Epithelial cell of esophagus (primary cell): ENCODE measurements at regions not wholly inside any gene's neighbourhood (a gene's known extent, or its start where the extent isn't known, plus 50 kb on each side); places are given as distances from the start of the nearest gene placed in this dataset.
A peak's percentile ranks its signal among the peaks of the same experiment; 100 is the strongest.
"Not testable (repeated sequence)": the region's sequence is repeated elsewhere in the genome, so short reads cannot be mapped to it uniquely, and the experiment has no call there.

Source experiments
- DNase-seq: peaks from one replicate; pipeline ENCODE4 v3.0.0; 2010; ENCODE audit warnings: low read depth
- H3K4me3 ChIP-seq: 2 replicates; pipeline ENCODE4 v1.5.1; 2011; ENCODE audit warnings: mild to moderate bottlenecking, low read length, control low read depth
- TF ChIP-seq, protein P1 (sequence below): IDR thresholded peaks from 2 replicates; pipeline ENCODE4 v1.5.1; 2011; ENCODE audit warnings: low read depth, mild to moderate bottlenecking, low read length, control low read depth, inconsistent platforms; ENCODE audit not compliant: insufficient read depth; ENCODE audit errors: missing control alignments

- H3K4me3 ChIP-seq: no peak overlapping the region
- TF ChIP-seq, protein P1, sequence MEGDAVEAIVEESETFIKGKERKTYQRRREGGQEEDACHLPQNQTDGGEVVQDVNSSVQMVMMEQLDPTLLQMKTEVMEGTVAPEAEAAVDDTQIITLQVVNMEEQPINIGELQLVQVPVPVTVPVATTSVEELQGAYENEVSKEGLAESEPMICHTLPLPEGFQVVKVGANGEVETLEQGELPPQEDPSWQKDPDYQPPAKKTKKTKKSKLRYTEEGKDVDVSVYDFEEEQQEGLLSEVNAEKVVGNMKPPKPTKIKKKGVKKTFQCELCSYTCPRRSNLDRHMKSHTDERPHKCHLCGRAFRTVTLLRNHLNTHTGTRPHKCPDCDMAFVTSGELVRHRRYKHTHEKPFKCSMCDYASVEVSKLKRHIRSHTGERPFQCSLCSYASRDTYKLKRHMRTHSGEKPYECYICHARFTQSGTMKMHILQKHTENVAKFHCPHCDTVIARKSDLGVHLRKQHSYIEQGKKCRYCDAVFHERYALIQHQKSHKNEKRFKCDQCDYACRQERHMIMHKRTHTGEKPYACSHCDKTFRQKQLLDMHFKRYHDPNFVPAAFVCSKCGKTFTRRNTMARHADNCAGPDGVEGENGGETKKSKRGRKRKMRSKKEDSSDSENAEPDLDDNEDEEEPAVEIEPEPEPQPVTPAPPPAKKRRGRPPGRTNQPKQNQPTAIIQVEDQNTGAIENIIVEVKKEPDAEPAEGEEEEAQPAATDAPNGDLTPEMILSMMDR: no peak
- no peak for DNase-seq
Observed at GRCh38 chr20:12111431-12112088, 193.9 kb downstream of the BTBD3 start.

GRCh38 chr20:12112089-12112474, 194.4 kb downstream of the BTBD3 start:
- no peak overlapping the region for H3K4me3 ChIP-seq
- DNase-seq: peak; percentile 36

DNA sequence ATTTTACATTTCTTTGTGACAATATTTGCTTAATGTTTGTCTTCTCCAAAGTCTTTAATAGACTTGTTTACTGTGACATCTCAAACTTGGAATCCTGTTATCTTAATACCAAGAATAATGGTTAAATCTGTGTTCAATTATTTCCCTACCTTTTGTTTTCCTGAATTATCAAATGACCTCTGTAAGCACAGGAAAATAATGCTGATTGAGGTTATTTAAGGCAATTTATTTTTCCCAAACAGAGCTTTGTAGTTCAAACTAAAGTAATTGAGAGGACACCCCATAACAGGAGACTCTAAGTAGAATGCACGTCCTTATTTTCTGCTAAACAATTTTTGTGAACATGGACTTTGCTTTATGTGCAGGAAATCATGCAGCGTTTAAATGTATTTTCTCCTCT, 195.0 kb downstream of the BTBD3 start:
- no peak for DNase-seq
- no peak overlapping the region for H3K4me3 ChIP-seq
- TF ChIP-seq, protein P1: no peak

More at GRCh38 chr20:12112089-12112474, 194.4 kb downstream of the BTBD3 start:
- TF ChIP-seq, protein P1: no peak

DNA sequence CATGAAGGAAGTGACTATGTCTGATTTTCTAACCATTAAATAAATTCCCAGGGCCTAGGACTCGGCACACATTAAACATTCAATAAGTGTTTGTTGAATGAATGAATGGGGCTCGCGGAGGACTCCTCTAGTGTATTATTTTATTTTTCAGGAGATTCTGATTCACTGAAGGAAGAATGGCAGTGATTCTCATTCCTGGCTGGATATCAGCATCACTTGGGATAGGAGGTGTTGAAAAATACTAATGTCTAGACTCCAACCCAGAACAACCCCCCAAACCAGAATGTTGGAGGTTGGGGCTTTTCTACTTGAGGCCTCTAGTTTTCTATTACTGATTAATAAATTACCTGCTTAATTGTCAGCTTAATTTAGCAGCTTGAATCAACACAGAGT, 195.4 kb downstream of the BTBD3 start:
- DNase-seq: no peak
- H3K4me3 ChIP-seq: no peak overlapping the region
- TF ChIP-seq, protein P1: no peak

- TF ChIP-seq, protein P1: no peak
- no peak for DNase-seq
- H3K4me3 ChIP-seq: no peak overlapping the region
Observed at GRCh38 chr20:12113468-12114371, 196.0 kb downstream of the BTBD3 start.

DNA sequence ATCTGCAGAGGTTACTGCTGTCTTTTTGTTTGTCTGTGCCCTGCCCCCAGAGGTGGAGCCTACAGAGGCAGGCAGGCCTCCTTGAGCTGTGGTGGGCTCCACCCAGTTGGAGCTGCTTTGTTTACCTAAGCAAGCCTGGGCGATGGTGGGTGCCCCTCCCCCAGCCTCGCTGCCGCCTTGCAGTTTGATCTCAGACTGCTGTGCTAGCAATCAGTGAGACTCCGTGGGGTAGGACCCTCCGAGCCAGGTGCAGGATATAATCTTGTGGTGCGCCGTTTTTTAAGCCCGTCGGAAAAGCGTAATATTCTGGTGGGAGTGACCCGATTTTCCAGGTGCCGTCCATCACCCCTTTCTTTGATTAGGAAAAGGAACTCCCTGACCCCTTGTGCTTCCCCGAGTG, 211.4 kb downstream of the BTBD3 start:
- H3K4me3 ChIP-seq, DNase-seq: not testable (repeated sequence)

GRCh38 chr20:12129532-12129931, 211.8 kb downstream of the BTBD3 start:
- not testable (repeated sequence) for DNase-seq, H3K4me3 ChIP-seq

DNA sequence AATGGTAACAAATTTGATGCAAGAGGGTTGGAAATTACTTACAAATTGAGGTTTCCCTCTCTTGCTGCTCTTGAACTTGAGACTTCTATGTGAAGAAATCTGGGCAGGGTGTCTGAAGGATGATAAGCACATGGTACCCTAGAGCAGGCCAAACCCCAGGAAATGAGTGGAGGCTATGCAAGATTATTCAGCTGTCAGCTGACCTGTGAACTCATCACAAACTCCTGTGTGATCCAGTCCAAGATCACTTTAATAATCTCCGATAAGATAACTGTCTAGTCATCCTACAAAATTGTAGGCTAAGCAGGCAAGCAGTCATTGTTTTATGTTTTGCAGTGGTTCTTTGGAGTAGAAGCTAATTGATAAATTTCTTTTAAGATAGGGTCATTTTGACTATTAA, 213.1 kb downstream of the BTBD3 start:
- DNase-seq: no peak
- no peak overlapping the region for H3K4me3 ChIP-seq
- TF ChIP-seq, protein P1: no peak
